ENCODE measurements at regions not wholly inside any gene's neighbourhood (a gene's known extent, or its start where the extent isn't known, plus 50 kb on each side); places are given as distances from the start of the nearest gene placed in this dataset.

GRCh38 chr14:76666746-76667145 lies 94.5 kb upstream of the VASH1 start:
- TF ChIP-seq, protein P1, sequence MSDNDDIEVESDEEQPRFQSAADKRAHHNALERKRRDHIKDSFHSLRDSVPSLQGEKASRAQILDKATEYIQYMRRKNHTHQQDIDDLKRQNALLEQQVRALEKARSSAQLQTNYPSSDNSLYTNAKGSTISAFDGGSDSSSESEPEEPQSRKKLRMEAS (IDR thresholded peaks at IDR 0.05; ENCODE audit: insufficient read depth, insufficient read length) = no peak
- TF ChIP-seq, protein P2, sequence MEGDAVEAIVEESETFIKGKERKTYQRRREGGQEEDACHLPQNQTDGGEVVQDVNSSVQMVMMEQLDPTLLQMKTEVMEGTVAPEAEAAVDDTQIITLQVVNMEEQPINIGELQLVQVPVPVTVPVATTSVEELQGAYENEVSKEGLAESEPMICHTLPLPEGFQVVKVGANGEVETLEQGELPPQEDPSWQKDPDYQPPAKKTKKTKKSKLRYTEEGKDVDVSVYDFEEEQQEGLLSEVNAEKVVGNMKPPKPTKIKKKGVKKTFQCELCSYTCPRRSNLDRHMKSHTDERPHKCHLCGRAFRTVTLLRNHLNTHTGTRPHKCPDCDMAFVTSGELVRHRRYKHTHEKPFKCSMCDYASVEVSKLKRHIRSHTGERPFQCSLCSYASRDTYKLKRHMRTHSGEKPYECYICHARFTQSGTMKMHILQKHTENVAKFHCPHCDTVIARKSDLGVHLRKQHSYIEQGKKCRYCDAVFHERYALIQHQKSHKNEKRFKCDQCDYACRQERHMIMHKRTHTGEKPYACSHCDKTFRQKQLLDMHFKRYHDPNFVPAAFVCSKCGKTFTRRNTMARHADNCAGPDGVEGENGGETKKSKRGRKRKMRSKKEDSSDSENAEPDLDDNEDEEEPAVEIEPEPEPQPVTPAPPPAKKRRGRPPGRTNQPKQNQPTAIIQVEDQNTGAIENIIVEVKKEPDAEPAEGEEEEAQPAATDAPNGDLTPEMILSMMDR (IDR thresholded peaks at IDR 0.05; ENCODE audit: extremely low read depth in 1 of 2, insufficient read depth in 1 of 2, low read depth in 1 of 2, low read length in 2 of 2) = no peak
- TF ChIP-seq EZH2 (IDR thresholded peaks at IDR 0.05; ENCODE audit: borderline replicate concordance, low read depth, low read length, severe bottlenecking) = no peak
- no peak for TF ChIP-seq POLR2A (IDR thresholded peaks at IDR 0.05; ENCODE audit: low read depth, low read length)
- no peak for TF ChIP-seq JUN (IDR thresholded peaks at IDR 0.05; ENCODE audit: borderline replicate concordance, insufficient read depth, insufficient read length, low read depth)
